ENCODE measurements at regions not wholly inside any gene's neighbourhood (a gene's known extent, or its start where the extent isn't known, plus 50 kb on each side); places are given as distances from the start of the nearest gene placed in this dataset.

DNA sequence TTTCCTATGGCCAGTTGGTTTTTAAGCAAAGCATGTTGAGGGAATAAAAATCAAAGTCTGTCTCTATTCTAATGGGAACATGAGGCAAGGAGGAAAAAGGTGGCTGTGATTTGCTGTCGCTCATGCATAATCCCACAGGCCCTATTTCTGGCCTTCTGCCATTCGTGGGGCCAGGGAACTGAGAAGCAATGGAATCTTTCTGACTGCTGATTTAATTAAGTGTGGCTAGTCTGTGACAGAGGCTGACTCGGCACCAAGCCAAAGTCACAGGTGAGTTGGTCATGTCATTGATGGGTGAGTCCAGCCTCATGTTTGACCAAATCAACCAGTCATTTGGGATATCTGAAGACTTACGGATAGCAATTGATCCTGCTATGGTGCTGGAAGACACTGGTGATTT, 429.3 kb upstream of the CADM1 start:
- no peak for DNase-seq

DNA sequence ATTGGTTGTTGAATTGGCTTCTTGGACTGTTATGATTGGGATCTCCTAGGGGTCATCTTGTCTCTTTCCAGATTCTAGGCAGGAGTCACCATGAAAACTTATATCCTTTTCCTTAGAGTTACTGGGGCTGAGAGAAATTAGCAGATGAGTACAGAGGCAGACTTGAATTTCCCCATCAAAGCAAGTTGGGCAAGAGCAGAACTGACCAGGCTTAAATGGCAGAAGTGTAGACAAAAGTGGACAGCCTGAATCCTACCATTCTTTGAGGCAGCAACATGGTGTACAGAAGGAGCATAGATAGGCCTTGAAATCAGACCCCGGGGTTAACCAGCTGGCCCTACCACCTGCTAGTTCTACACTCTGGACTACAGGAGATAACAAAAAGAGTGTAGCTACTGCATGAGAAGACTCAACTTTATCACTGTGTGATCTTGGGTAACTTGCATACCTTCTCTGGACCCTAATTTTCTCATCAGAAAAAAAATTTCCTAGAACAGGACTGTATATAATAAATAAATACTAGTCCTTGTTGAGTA, 427.4 kb upstream of the CADM1 start:
- no peak for DNase-seq

DNA sequence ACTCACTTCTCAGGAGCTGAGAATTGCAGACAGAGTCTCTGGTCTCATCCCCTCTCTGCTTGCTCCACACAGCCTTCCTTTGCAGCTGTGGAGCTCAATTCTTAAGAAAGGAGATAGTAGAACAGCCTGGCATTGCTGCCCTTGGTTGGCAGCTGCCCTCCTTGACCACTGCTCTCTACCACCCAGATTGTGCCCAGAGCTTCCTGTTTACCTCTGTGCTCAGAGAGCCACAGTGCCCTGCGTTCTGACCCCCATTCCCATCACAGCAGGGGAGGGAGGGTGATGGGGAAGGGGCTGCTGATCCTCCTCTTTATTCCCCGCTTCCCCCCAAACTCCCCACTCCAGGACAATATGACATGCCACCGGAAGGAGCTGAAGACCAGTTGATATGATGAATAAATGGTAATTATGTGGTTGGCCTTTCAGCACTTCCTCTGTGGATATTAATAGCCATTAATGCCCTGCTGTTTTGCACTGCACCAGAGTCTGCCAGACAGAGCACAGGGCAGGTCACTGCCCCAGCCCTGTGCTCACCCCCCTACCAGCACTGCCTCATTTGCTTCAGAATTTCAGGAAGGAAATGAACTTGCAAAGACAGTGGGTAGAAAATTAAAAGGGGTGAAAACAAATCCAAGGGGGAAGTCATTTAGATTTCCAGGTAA, 426.8 kb upstream of the CADM1 start:
- DNase-seq: no peak

DNA sequence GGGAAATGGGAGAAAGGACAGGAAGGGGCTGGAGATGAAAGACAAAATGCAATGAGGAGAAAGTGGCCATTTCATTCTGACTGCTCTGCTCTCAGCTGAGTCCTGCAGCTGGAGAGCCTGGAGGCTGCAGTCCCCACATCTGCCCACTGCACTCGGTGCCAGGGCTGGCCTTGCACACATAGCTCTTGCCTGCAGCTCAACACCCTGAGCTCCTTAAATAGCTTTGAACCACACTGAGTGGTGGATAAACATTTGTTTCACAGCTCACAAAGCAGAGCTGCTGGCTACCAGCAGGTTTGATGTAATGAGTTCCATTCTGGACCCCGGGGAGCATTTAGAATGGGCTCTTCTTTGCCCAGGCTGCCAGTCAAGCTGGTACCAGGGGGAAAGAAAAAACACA, 426.1 kb upstream of the CADM1 start:
- no peak for DNase-seq

DNA sequence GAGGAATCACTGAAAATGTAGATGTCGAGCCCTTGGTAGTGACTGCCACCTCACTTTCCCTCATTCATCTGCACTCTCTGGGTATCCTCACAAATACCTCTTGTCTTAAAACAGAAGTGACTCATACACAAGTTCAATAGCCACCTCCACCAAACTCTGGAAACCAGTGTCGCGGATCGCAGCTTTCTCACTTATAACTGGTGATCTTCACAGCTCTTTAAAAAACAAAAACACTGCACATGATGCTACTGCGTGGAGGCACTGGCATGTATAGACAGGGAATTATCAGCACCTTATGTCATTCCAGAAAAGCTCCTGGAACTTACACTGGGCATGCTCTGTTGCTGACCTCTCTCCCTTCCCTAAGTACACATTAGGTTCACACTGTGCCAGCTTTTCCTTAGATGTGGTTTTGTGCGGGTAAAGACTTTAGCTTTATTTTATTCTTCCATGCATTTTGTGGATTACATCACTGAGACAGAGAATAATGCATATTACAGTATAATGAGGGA, 425.5 kb upstream of the CADM1 start:
- DNase-seq: no peak

DNA sequence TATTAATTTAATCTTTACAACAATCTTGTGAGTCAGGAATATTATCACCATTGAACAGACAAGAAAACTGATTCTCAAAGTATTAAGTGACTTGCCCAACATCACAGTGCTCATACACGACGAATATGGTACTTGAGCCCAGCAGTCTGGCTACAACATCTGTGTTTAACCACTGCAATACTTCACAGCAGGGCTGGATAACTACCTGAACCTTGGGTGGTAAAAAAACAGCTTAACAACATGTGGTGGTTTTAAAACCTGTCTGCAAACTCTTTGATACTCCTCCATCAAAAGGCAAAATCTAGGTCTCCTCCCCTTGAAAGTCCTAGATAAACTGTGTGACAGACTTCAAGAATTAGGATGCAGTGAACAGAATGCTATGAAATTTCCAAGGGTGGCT, 424.6 kb upstream of the CADM1 start:
- no peak for DNase-seq

DNA sequence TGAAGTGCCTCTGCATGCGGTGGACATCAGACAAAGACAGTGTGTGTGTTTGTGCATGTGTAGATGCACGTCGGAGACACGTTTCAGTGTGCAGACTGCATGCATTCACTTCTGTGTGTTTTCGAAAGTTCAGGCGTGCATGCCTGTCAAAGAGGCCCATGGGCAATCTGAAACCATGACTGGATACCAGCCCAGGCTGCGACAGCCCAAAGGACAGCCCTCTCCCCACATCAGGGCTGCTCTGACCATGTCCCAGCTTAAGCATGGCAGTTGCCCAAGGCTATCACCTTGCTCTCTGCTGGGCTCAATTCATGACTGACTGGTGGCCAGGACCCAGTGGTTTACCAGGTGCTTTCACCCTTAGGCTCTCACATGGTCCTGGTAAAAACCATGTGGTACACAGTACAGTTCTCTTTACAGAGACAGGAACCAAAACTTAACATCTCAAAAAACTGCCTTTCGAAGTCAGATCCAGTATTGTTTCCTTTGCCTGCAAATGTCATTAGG, 423.7 kb upstream of the CADM1 start:
- DNase-seq: no peak

DNA sequence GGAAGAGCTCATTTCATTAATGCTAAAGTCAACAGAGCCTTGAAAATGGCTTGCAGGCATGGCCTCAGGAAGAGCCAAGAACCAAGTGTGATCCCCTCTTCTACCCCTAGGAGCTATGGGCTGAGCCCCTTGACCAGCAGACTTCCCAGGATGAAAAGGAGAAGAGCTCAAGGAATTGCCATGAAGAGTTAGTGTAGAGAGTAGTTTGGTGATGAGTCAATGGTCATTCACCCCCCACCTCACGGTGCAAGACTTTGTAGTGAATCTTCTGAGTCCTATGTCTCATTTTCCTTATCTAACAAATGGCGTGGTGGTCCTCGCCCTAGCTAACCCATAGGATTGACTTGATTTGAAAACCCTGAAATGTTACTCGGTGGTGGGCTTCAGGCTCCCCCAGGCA, 422.4 kb upstream of the CADM1 start:
- DNase-seq: no peak

DNA sequence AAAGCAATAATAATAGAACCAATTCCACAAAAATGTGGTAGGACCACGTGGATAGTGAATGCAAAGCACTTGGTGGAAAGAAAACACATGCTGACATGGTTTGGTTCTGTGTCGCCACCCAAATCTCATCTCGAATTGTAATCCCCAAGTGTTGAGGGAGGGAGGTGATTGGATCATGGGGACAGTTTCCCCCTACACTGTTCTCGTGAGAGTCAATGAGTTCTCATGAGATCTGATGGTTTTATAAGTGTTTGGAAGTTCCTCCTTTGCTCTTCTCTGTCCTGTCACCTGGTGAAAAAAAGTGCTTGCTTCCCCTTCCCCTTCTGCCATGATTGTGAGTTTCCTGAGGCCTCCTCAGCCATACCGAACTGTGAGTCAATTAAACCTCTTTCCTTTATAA, 421.9 kb upstream of the CADM1 start:
- no peak for DNase-seq

DNA sequence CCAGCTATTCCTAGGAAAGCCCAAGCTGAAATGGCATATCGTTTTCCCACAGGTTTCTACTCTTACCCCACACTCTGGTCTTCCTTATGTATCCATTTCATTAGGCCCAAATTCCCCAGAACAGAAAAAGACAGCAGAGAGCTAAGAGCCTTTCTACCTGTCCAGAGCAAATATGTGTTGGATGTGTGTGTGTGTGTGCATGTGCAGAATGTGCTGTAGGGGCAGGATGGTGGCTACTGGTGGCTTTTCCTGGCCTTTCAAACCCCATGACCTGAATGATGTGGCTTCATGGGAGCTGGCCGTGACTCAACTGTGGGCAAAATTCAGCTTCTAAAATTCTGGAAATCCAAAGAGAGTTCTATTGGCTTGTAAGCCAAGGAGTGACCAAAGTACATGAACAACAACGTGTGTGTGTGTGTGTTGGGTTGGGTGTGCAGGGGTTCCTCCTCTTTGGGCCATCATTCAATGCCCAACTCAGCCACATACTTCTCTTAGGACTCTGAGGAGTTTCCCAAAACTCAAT, 421.4 kb upstream of the CADM1 start:
- no peak for DNase-seq

DNA sequence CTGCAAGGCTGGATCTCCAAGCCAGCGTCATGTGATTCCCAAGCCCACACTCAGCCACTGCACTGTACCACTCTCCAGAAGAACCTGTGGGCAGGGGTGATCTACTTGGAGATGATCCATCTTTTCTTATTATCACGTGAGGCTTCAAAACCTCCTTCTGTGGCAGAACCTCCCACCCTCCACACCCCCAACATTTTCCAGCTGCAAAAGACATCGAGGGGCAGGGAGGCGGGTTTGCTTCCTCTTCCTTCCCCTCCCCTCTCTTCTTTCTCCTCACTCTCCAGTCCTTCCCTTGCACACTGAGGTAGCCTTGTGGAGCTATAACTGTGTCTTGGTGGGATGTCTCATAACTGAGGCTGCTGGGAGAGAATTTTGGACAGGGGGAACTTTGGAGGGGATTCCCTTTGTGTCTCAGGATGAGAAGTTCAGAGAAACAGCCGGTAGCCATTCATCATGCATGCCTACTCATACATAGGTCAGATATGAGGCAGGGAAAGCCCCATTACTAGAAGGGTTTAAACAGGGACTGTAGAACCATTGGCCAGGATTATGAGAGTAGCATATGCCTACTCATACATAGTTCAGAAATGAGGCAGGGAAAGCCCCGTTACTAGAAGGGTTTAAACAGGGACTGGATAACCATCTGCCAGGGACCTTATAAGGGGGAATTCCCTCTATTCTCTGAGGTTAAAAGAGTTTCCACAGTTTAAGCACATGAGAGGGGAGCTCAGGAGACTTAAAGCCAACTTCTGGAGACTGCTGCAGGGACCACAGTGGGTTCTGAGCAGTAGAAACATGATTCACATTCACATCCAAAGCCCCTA, 420.7 kb upstream of the CADM1 start:
- DNase-seq: no peak

DNA sequence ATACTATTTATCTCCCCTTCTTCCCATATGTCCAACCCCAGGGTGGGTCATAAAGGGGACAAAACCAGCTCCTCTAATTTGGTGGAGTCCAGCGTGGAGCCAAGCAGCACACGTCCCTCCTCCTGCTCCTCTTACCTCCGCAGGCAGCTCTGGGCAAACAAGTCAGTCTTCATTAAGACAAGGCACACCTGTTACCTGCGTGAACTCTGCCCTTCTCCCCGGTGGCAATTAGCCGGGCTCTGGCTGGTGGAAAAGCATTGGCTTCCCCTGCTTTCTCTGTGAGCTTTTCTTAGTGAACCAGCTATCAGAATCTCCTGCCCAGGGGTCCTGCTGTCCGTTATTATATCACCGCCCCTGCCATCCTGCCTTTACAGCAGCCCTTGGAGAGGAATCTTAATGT, 418.7 kb upstream of the CADM1 start:
- no peak for DNase-seq

DNA sequence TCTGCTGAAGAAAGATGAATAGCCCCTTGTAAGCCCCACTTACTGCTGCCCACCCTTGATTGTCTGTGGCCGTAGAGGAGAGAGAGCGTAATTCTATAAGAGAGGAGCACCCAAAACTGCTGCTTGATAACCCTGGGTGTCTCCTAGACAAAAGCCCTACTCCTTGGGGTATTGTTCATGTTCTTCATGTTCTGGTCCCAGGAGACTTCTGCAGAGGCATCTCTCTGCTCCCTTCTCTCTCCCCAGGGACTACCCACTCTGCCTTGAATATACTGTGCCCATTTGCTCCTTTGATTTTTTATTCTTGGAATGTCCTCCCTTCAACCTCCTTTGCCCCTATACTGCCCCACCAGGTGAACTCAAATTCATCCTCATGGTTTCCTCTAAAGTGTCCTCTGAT, 417.8 kb upstream of the CADM1 start:
- DNase-seq: no peak

DNA sequence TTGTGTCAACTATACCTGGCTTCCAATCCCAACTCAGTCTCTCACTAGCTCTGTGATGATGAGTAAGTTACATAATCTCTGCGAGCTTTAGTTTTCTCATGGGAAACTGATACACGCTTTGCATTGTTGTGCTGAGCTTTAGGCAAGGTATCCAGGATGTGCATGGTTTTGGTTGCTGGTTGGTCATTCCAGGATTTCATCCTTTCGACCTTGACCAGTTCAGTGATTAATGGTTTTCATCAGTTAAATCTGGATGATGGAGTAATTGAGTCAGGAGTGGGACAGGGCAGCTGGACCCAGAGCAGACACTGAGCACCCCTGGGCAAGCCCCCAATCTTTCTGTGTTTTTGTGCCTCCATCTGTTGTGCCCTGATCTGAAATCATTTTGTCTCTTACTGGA, 417.3 kb upstream of the CADM1 start:
- DNase-seq: no peak

DNA sequence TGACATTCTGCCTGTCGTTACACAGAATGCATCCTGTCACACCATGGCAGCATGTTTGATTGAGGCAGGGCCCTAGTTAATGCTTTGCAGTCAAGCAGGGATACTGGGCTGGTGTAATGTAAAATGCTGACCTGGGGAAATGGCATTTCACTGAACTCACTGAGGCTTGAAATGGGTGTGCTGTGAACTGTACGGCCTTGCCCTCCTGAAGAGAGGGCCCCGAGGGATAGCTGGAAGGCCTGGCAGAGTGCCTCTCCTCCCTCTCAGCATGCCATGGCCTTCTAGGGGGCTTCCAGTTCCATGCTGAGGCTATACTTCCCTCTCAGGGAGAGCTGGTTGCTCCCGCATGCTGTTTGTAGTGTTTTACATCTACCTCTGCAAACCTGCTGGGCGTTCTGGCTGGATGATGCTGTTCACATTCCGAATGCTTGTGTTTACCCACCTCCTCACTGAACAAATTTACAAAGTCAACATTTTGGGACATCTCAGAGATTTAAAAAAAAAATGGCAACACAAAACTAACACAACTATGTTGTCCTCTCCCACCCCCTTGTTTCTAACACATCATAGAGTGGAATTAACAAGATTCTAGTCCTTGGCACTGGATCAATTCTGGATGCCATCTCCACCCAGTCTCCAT, 416.7 kb upstream of the CADM1 start:
- DNase-seq: no peak

DNA sequence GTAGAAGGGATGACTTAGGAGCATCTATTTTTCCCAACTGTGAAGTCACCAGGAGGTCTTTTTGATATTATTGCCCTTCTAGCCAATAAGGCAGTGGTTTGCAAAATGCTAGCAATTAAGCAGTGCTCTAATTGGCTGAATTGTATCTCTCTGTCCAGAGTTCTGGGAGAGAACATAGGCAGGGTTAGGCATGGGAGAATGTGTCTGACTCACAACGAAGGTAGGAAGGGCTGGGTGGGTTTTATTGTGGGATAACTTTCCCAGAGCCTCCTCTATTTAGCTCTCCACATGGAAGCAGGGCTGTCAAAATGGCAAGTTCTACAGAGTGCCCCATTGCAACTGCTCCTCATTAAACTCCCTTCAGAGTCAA, 415.9 kb upstream of the CADM1 start:
- no peak for DNase-seq

DNA sequence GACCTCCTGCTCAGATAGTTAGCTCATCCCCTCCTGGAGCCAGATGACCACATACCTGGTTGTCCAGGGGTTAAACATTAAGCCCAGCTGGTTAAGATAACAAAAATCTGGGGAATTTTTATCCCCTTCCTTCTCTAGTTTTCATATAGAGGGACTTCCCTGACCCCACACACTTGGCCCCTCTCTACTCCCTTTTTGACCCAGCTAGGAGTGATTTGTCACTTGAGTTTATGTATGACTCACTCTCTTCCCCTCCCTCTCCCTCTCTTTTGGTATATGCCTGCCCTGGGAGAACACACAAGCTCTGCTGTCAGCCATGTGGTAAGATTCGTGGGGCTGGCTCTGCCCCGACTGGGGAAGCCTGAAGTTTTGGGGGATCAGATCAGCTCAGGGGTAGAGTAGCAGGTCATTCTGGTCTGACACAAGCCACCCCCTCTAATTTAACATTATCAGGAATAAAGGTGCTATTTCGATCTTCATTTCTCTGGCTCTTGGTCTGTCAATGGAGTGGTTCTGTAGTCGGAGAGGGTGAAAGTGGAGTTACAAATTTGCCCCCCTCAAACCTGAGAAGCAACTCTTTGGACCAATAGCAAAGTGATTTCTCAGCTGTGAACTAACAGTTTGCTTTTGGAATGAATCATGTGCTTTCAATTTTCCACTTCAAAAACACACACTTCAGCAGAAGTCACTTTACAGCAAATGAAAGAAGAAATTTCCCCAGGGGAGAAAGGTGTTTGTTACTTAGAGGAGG, 415.3 kb upstream of the CADM1 start:
- no peak for DNase-seq

DNA sequence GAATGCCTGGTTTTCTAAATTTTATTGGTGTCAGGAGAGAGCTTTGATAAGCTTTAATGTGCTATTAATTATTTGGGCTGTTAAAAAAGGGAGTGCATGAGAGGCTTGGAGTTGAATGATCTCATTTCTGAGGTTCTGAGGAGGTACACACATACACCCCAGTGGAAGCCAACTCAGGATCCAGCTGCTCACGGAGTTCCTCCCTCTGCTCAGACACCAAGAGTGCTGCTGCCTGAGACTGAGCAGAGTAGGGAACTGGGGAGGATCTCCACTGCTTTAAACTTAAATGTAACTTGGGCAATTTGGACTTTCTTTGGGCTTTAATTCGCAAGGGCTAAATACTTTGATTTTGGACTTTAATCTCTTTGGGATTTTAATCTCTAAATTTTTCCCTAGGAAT, 414.4 kb upstream of the CADM1 start:
- no peak for DNase-seq

DNA sequence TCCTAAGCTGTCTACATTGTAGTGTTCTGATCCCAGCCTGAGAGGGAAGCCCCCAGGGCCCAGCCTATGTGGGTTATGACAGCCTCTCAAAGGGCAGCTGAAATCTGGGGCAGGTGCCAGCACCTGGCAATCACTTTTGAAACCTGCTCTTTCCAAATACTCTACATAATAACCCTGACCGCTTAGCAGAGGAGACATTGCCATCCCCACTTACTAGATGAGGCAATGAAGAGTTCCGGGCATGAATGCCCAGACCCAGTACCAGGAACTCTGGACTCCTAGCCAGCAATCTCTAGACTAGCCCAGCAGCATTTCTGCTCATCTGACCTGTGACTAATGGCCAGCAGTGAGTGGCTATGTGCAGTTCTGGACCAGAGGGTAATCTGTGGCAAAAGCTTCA, 412.4 kb upstream of the CADM1 start:
- no peak for DNase-seq

DNA sequence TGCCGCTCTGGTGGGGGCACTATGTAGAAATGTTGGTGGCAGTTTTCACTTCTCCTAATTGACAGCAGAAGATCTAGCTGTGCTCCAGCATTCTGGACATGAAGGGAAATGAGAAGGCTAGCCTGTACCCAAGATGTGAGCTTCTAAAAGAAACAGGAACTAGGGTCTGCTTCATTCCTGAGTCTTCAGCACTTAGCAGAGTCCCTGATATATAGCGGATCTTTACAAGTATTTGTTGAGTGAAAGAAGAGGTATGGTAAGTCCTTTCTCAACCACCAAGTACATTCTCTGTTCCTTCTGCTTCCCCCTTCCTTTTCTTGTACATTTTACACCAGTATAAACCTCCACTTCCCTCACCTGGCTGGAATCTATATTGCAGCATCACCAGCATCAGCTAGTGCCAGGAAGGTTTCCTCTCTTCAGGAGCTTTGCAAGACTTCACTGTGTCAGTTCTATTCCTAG, 408.3 kb upstream of the CADM1 start:
- DNase-seq: no peak

DNA sequence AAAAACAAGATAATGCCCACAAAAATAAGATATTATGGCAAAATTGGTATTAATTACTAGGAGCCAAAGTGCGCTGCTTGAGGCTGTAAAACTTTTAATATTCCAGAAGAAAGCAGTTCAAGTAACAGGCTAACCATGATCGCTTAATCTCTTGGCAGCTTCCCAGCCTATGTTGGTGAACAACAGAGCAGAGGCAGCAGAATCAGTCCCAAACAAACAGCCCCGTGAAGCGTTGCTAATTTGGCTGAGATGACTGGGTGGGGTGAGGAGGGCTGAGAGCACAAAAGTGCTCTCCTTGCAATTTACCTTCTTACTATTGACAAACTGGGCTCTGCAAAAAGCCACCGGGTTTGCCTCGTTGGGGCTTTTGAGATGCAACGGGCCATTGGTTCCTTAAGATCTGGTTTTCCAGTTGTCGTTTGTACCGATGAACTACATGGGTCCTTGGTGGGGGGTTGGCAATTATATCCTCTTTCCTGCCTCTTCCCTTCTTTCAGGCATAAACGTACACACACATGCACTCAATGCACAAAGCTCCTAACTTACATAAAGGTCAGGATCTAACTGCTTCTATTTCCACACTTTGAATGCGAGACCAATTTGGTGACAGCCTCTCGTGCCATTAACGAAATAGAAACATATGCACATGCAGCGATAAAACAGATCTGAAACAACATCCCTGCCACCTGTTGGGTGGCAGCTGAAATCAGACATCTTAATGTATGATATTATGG, 407.6 kb upstream of the CADM1 start:
- DNase-seq: no peak

DNA sequence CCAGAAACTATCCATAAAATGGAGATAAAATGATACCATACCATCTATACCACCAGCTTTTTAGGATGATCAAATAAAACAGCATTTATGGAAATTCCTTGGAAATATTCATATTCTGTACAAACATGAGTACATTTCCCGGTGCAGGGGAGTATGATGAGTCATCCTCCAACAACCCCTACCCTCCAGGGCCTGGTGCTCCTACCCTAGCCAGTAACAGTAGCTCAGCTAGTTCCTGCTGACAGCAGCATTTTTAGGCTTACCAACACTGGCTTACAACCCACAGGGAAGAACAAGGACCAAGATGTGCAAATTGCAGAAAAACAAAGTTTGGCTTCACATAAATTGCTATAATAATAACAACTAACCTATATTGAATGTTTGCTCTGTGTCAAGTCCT, 406.2 kb upstream of the CADM1 start:
- no peak for DNase-seq
